ENCODE measurements at regions not wholly inside any gene's neighbourhood (a gene's known extent, or its start where the extent isn't known, plus 50 kb on each side); places are given as distances from the start of the nearest gene placed in this dataset.

- H3K79me2 ChIP-seq (ENCODE audit: low read length) = no peaks in the 10 kb centered on the region
- H3K9me3 ChIP-seq (ENCODE audit: low read length) = no peaks in the 10 kb centered on the region
- no peaks in the 10 kb centered on the region for H3K36me3 ChIP-seq (ENCODE audit: low read depth, low read length)
- no peak overlapping the region for H2AFZ ChIP-seq (ENCODE audit: low read length)
- ATAC-seq (no peak), DNase-seq (no peak)
- no peaks in the 10 kb centered on the region for H3F3A ChIP-seq (ENCODE audit: low read length, unreplicated experiment)
- H3K27ac ChIP-seq (ENCODE audit: low read length) = no peak overlapping the region
- H3K9me2 ChIP-seq (replicated peaks; ENCODE audit: low read length) = no peaks in the 10 kb centered on the region
- intact Hi-C loops (cut with micrococcal nuclease) = no loop called here
- H4K20me1 ChIP-seq (ENCODE audit: low read length) = no peaks in the 10 kb centered on the region
- POLR2A ChIA-PET (ENCODE audit: unreplicated experiment) = no interaction called here
- no peak overlapping the region for H3K4me2 ChIP-seq (ENCODE audit: low read length)
- BruUV-seq (replicated peaks) = no TSS peak
- no peaks in the 10 kb centered on the region for H3K4me1 ChIP-seq (ENCODE audit: insufficient read depth, low read length)
- H3K9ac ChIP-seq (ENCODE audit: low read length) = no peak overlapping the region
- CTCF ChIA-PET = no interaction called here
- H3K27me3 ChIP-seq (ENCODE audit: low read length) = no peaks in the 10 kb centered on the region
- no peak overlapping the region for H3K4me3 ChIP-seq (ENCODE audit: low read length)
- no peak for TF ChIP-seq EZH2 (IDR thresholded peaks at IDR 0.05; ENCODE audit: low read length, unreplicated experiment)
- no peak for TF ChIP-seq EZH2phosphoT487 (IDR thresholded peaks at IDR 0.05; ENCODE audit: borderline replicate concordance, low read length)
- TF ChIP-seq CTCF (conservative IDR thresholded peaks at IDR 0.05; ENCODE audit: low read depth, low read length) = no peak
Observed at GRCh38 chrX:6377103-6377764, 148.6 kb upstream of the NLGN4X start.

GRCh38 chrX:6374556-6374955 lies 145.9 kb upstream of the NLGN4X start:
- Histone ChIP-seq H3K4me2 (ENCODE audit: low read length) (no peak overlapping the region), H3K4me3 (ENCODE audit: low read length) (no peak overlapping the region), H4K20me1 (ENCODE audit: low read length) (no peaks in the 10 kb centered on the region), H3K9ac (ENCODE audit: low read length) (no peak overlapping the region), H3K79me2 (ENCODE audit: low read length) (no peaks in the 10 kb centered on the region), H3K4me1 (ENCODE audit: insufficient read depth, low read length) (no peaks in the 10 kb centered on the region), H3K9me2 (replicated peaks; ENCODE audit: low read length) (no peaks in the 10 kb centered on the region), H3F3A (ENCODE audit: low read length, unreplicated experiment) (no peaks in the 10 kb centered on the region), H3K27ac (ENCODE audit: low read length) (no peak overlapping the region), H3K36me3 (ENCODE audit: low read depth, low read length) (no peaks in the 10 kb centered on the region), H3K27me3 (ENCODE audit: low read length) (no peaks in the 10 kb centered on the region), H2AFZ (ENCODE audit: low read length) (no peak overlapping the region), H3K9me3 (ENCODE audit: low read length) (no peaks in the 10 kb centered on the region)
- ATAC-seq = no peak
- CTCF ChIA-PET = no interaction called here
- intact Hi-C loops (cut with micrococcal nuclease) = no loop called here
- POLR2A ChIA-PET (ENCODE audit: unreplicated experiment) = no interaction called here
- no peak for DNase-seq
- TF ChIP-seq EZH2 (IDR thresholded peaks at IDR 0.05; ENCODE audit: low read length, unreplicated experiment) = no peak
- no peak for TF ChIP-seq CTCF (conservative IDR thresholded peaks at IDR 0.05; ENCODE audit: low read depth, low read length)
- no peak for TF ChIP-seq EZH2phosphoT487 (IDR thresholded peaks at IDR 0.05; ENCODE audit: borderline replicate concordance, low read length)
- BruUV-seq (replicated peaks) = no TSS peak

GRCh38 chrX:6372981-6373380 lies 144.3 kb upstream of the NLGN4X start:
- Histone ChIP-seq H4K20me1 (ENCODE audit: low read length) (no peaks in the 10 kb centered on the region), H3K4me3 (ENCODE audit: low read length) (no peak overlapping the region), H3K4me2 (ENCODE audit: low read length) (no peak overlapping the region), H3K27me3 (ENCODE audit: low read length) (no peaks in the 10 kb centered on the region), H3K9me2 (replicated peaks; ENCODE audit: low read length) (no peaks in the 10 kb centered on the region), H3K9me3 (ENCODE audit: low read length) (no peaks in the 10 kb centered on the region), H3K79me2 (ENCODE audit: low read length) (no peaks in the 10 kb centered on the region), H3K9ac (ENCODE audit: low read length) (no peak overlapping the region), H3F3A (ENCODE audit: low read length, unreplicated experiment) (no peaks in the 10 kb centered on the region), H3K36me3 (ENCODE audit: low read depth, low read length) (no peaks in the 10 kb centered on the region), H2AFZ (ENCODE audit: low read length) (no peak overlapping the region), H3K27ac (ENCODE audit: low read length) (no peak overlapping the region), H3K4me1 (ENCODE audit: insufficient read depth, low read length) (no peaks in the 10 kb centered on the region)
- ChIA-PET POLR2A (ENCODE audit: unreplicated experiment) (no interaction called here), CTCF (no interaction called here)
- no peak for DNase-seq
- TF ChIP-seq EZH2phosphoT487 (IDR thresholded peaks at IDR 0.05; ENCODE audit: borderline replicate concordance, low read length) (no peak), EZH2 (IDR thresholded peaks at IDR 0.05; ENCODE audit: low read length, unreplicated experiment) (no peak), CTCF (conservative IDR thresholded peaks at IDR 0.05; ENCODE audit: low read depth, low read length) (no peak)
- no TSS peak for BruUV-seq (replicated peaks)
- intact Hi-C loops (cut with micrococcal nuclease) = no loop called here
- ATAC-seq = no peak
